ENCODE measurements at regions not wholly inside any gene's neighbourhood (a gene's known extent, or its start where the extent isn't known, plus 50 kb on each side); places are given as distances from the start of the nearest gene placed in this dataset.

- no peak overlapping the region for H3K4me3 ChIP-seq (ENCODE audit: low read depth, low read length)
These were observed 198.5 kb downstream of the INHBA start for GRCh38 chr7:41504214-41504980.

DNA sequence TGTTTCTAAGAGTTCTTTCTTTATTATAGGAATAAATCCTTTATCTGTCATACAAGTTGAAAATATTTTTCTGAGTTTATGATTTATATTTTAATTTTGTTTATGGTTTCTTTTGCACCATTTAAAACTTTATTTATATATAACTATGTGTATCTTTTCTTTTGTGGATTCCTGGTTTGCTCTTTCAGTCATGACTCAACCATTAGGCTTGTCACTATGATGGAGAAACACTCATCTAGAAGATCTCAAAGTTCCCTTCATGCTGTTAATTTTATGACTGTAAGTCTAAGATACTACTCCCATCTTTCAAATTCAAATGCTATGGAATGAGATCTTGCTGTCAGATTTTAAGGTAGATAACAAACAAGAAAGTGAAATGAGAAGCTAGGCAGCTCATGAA is 199.5 kb downstream of the INHBA start:
- H3K4me3 ChIP-seq (ENCODE audit: low read depth, low read length) = no peak overlapping the region
- TF ChIP-seq CTCF (IDR thresholded peaks at IDR 0.05; ENCODE audit: low read depth, low read length) = no peak

More at GRCh38 chr7:41504214-41504980, 198.5 kb downstream of the INHBA start:
- TF ChIP-seq CTCF (IDR thresholded peaks at IDR 0.05; ENCODE audit: low read depth, low read length) = no peak

- no peak overlapping the region for H3K4me3 ChIP-seq (ENCODE audit: low read depth, low read length)
- TF ChIP-seq CTCF (IDR thresholded peaks at IDR 0.05; ENCODE audit: low read depth, low read length) = no peak
These were observed 201.4 kb downstream of the INHBA start for GRCh38 chr7:41501466-41501865.

DNA sequence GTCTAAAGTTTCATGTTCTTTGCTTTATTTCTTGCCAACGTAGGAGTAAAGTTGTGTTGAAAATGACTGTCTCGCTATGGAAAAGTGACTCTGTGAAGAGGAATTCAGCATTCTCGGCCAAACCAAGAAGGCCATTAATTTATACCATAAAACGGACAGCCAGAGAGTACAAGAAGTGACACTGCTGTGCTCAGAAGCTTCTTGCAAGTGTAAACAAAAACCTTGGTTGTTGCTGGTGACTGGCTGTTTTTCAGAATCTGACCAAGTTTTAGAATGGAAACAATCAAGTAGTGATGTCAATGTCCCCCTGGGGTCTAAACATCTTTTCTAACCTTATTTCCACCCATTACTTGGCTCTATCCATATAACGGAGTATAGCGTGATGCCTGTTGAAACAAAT is 201.9 kb downstream of the INHBA start:
- TF ChIP-seq CTCF (IDR thresholded peaks at IDR 0.05; ENCODE audit: low read depth, low read length) = no peak
- H3K4me3 ChIP-seq (ENCODE audit: low read depth, low read length) = no peak overlapping the region

- TF ChIP-seq CTCF (IDR thresholded peaks at IDR 0.05; ENCODE audit: low read depth, low read length) = no peak
- no peak overlapping the region for H3K4me3 ChIP-seq (ENCODE audit: low read depth, low read length)
These were observed 210.3 kb downstream of the INHBA start for GRCh38 chr7:41492603-41493002.

GRCh38 chr7:41491883-41492471 is 210.9 kb downstream of the INHBA start:
- TF ChIP-seq CTCF (IDR thresholded peaks at IDR 0.05; ENCODE audit: low read depth, low read length) = no peak
- H3K4me3 ChIP-seq (ENCODE audit: low read depth, low read length) = no peak overlapping the region

DNA sequence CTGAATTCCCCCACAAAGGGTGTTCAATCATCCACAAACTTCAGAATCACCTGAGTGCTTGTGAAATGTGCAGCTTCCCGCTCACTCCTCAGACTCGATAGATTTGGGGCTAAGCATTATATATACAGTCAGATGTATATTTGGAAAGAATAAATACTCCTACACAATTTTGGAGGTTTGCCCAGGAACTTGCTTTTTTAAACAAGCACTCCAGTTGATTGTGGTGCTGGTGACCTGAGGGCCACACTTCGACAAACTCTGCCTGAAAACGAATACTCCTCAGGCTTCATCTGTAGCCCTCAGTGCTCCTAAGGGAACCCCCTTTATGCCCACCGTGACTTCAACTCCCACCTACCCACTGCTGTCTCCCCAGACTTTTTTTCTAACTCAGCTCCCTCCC is 211.6 kb downstream of the INHBA start:
- no peak for TF ChIP-seq CTCF (IDR thresholded peaks at IDR 0.05; ENCODE audit: low read depth, low read length)
- no peak overlapping the region for H3K4me3 ChIP-seq (ENCODE audit: low read depth, low read length)

All from WI38 (cell line).